Stimulated activated CD4-positive, alpha-beta T cell treated with anti-CD3 and anti-CD28 coated beads, Interleukin-15, amount 100 ng/mL, for 1 hour (primary cell): ENCODE measurements at regions not wholly inside any gene's neighbourhood (a gene's known extent, or its start where the extent isn't known, plus 50 kb on each side); places are given as distances from the start of the nearest gene placed in this dataset.
"Not testable (repeated sequence)": the region's sequence is repeated elsewhere in the genome, so short reads cannot be mapped to it uniquely, and the experiment has no call there.

Source experiments
- DNase-seq, 2 donors: peaks; one replicate each; pipeline ENCODE4 v3.0.0-alpha.2; 2020; ENCODE audit warnings: low read depth in 1 of 2, low spot score in 1 of 2

DNA sequence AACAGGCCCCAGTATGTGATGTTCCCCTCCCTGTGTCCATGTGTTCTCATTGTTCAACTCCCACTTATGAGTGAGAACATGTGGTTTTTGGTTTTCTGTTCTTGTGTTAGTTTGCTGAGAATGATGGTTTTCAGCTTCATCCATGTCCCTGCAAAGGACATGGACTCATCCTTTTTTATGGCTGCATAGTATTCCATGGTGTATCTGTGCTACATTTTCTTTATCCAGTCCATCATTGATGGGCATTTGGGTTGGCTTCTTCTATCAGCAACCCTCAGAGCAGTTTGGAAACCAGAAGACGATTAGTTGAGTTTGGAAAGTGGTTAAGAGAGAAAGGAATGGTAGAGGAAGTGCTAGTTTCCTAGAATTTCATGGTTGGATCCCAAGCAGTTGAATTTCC is 319.1 kb upstream of the RNF32 start:
- not testable (repeated sequence) for DNase-seq

DNA sequence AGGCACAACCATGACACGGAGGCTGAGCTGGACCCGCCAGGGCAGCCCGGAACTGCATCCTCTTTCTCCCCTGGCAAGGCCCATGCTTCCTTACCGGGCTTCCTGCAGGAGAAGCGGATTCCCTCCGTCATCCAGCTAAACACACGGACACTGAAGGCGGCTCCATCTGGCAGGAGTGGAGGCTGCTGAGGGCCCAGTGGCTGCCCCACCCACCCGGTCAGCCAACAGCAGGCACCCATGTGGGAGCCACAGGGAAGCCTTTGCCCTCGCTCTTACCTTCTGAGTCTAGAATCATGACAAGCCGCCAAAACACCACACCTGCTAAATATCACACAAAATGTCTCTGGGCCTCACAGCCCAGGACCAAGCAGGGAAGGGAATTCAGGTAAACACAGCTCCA is 321.6 kb upstream of the RNF32 start:
- DNase-seq = no peak

DNA sequence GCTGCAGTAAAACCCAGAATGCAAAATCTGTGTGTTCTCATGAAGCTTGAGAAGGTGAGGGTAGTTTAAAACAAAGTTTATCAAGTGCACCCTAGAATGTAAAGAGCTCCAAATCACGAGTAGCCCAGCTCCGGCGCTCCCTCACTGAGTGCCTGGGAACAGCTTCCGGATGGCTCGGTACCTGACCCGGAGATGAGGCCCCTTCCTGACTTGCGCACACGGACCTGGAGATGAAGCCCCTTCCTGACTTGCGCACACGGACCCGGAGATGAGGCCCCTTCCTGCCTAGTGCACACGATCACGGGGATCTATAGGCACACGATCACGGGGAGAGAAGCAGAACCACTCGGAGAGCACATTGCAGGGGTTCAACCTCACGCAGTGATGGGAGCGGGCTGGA is 322.1 kb upstream of the RNF32 start:
- no peak for DNase-seq

DNA sequence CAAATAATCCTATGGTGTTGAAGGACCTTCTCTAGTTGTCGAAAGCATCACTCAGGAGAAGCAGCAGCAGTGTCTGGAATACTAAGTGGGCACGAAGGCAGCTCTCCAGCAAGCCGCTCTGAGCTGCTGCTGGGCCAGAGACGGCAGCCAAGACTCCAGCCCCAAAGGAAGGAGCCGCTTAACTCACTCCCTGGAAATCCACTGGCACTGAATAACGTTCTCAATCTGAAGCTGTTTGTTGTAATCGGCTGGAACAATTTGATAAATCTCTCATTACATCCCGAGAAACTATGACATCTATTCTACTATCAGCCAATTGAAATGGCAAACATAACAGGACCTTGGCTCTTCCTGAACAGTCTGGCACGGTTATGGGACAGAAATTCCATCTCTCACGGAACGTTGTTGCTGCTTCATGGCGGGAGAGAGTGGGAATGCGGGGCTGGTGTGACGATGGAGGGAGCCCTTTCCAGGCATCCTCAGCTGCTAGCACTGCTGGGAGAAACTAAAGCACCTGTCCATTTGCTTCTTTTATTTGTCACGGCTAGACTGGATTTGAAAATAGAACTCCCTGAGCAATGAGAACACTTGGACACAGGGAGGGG is 331.5 kb upstream of the RNF32 start:
- no peak for DNase-seq

DNA sequence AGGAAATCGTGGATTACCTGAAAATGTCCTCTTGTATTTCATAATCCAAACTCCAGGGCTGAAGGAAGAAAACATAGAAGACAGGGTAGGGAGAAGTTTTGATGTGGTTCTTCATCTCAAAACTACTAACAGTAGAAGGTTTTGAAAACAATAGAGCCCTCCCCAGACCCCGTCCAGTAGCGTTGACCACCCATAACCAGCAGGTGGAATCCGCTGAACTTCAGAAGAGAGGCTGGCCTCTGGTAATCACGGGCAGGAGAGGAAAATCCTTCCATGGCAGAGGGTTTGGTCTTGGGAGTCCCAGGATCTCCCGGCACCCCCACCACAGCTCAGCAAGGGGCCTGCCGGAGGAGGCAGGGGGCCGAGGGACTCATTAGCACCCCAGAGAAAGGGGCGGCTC is 333.4 kb upstream of the RNF32 start:
- no peak for DNase-seq

DNA sequence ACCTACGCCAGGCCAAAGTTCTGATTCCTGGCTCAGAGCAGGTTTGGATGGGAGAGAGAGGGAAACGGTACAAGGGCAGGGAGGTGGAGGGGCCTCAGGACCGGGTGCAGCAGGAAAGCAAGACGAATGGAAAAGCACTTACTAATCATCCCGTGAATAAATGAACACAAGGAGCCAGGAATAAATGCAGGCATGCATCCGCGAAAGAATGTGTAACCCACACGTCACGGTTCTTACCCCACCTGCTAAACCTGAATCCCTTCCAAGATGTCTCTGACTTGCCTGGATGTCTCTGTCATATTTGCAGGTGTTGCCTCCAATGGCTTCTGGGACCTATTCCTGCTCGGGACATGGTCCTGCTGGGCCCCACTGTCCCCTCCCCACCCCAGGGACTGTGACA is 335.2 kb upstream of the RNF32 start:
- no peak for DNase-seq

GRCh38 chr7:156282816-156283215 is 357.8 kb upstream of the RNF32 start:
- no peak for DNase-seq

DNA sequence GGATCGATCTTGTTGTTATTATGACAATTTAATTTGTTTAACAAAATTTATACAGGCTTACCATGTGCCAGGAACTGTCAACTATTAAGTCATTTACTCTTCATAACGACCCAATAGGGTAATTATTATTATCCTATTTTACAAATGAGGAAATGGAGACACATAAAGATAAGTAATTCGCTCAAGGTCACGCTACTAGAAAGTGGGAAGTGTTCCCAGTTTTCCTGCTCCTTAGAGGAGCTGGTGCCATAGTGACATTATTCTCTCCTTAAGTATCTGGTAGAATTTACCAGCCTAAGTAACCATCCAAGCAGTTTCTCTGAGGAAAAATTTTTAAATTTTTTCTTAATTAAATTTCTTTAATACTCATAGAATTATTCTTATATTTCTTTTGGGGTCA is 360.9 kb upstream of the RNF32 start:
- DNase-seq = no peak

DNA sequence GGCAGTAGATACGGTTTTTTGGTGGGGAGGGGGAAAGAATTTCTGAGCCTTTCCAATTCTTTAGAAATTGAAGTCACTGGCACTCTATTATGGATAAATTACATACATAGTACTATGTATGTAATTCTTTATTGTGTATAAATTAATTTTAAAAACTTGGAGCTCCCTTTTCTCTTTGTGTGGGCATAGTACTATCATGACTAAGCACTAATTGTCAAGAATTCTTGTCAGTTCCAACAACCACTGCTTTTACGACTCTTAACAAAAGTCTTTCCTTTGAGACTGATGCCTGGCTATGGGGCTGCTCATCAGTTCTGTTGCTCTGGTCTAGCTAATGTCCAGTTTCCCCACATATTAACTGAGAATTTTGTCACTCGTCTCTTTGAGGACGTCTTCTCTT is 365.3 kb upstream of the RNF32 start:
- no peak for DNase-seq

DNA sequence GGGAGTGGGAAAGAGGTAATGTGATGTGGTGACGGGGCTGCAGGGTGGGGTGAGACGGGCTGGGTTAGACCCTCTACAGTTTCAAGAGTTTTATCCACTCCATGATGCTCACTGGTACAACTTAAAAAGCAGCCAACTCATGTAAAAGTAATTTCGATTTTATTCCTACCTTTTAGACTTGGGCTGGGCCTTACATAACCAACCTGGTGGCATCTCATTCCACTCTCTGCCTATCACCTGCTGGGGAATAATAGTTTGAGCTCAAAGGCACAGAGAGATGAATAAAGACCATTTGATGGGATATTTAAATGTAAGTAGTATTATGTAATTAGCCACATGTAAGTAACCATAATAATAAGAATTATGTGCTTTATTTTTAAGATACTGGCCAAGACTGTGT is 366.0 kb upstream of the RNF32 start:
- no peak for DNase-seq

- no peak for DNase-seq
Measured at GRCh38 chr7:156261581-156261980, 379.0 kb upstream of the RNF32 start.

DNA sequence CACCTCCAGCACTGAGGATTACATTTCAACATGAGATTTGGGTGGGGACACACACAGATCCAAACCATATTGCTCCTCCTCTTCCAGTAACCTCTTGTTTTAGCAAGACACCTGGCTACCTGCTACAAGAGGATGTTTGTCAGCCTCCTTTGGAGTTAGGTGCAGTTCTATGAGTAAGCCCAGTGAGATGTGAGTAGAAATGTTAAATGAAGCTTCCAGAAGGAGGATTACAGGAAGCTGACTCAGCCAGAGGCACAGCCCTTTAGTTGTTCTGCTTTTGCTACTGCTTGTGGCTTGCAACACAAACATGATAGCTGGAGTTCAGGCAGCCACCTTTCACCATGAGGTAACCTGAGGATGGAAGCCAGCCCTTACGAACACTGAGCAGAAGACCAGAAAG is 382.7 kb upstream of the RNF32 start:
- no peak for DNase-seq

GRCh38 chr7:156255635-156256034 is 384.9 kb upstream of the RNF32 start:
- no peak for DNase-seq

DNA sequence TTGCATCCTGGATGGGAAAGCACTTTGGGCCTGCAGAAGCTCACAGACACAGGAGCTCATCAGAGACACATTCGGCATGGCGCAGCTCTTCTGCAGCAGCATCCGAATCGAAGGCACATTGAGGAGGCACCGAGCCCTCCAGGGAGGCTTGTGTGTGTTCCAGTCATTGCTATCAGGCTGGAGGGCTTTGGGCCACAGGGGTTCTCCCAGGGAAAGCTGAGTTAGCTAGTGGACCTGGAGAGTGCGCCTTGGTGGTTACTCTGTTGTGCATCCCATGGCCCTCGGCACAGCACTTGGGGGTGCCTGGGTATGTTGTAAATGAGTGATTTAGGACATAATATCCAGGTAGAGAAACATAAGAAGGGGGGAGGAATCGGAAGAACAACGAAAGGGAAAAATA is 388.7 kb upstream of the RNF32 start:
- DNase-seq = no peak

- no peak for DNase-seq
Measured at GRCh38 chr7:156240532-156240931, 400.0 kb upstream of the RNF32 start.

DNA sequence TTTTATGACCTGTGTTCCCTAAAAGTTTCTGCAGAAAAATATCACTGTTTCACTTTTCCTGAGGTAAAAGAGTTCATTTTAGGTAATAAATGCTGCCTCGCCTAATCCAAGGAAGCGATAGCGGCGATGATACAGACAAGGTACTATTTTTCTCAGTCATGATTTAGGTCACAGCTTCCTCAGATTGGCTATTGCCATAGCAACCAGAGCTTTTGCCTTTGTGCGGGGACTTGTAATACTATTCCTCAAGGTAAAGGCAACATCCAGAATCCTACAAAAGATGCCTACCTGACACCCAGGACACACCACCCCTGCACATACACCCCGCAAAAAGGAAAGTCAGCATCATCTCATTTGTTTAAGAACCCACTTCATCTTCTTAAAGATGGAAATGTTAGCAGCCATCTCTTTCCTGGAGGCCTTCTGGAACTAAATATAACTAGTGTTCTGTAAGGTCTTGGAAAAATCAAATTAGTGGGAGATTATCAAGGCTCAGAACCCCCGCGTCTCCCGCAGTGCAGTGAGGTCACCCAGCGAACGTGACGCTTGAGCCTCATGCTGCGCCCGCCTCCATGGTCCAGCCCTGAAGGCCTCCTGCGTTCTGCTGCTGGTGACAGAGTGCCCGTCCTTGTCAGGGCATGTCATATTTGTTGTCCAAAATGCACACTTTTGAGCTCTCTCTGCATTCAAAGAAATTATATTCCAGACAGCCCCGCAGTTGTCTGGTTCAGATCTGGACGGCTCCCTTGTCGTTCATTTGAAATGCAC is 402.0 kb upstream of the RNF32 start:
- no peak for DNase-seq

GRCh38 chr7:156237614-156238013 is 403.0 kb upstream of the RNF32 start:
- DNase-seq = no peak

GRCh38 chr7:156236936-156237599 is 403.5 kb upstream of the RNF32 start:
- DNase-seq = no peak

GRCh38 chr7:156236181-156236889 is 404.2 kb upstream of the RNF32 start:
- DNase-seq = no peak

- no peak for DNase-seq
Measured at GRCh38 chr7:156234666-156235494, 405.7 kb upstream of the RNF32 start.

GRCh38 chr7:156234192-156234591 is 406.4 kb upstream of the RNF32 start:
- DNase-seq = no peak
